NCI-H1694 (cell line): ENCODE measurements at regions not wholly inside any gene's neighbourhood (a gene's known extent, or its start where the extent isn't known, plus 50 kb on each side); places are given as distances from the start of the nearest gene placed in this dataset.

Experiments
- DNase-seq: peaks from one replicate; lab custom pipeline; 2025; lab: John Stamatoyannopoulos, UW

- DNase-seq, result no peak
Observed at GRCh38 chr5:30734118-30734517, 459.4 kb upstream of the CDH6 start.

GRCh38 chr5:30725073-30725472, 468.4 kb upstream of the CDH6 start:
- no peak for DNase-seq

GRCh38 chr5:30698217-30698616, 495.3 kb upstream of the CDH6 start:
- DNase-seq, result no peak

- no peak for DNase-seq
Observed at GRCh38 chr5:30693326-30693725, 500.2 kb upstream of the CDH6 start.

- no peak for DNase-seq
Observed at GRCh38 chr5:30690931-30691330, 502.6 kb upstream of the CDH6 start.

- no peak for DNase-seq
Observed at GRCh38 chr5:30687461-30687860, 506.0 kb upstream of the CDH6 start.

- no peak for DNase-seq
Observed at GRCh38 chr5:30686530-30686929, 507.0 kb upstream of the CDH6 start.

- no peak for DNase-seq
Observed at GRCh38 chr5:30676223-30676840, 517.2 kb upstream of the CDH6 start.

GRCh38 chr5:30667293-30667692, 526.2 kb upstream of the CDH6 start:
- DNase-seq, result no peak

- DNase-seq, result no peak
Observed at GRCh38 chr5:30663536-30663935, 530.0 kb upstream of the CDH6 start.

- no peak for DNase-seq
Observed at GRCh38 chr5:30662373-30662772, 531.1 kb upstream of the CDH6 start.

- DNase-seq, result no peak
Observed at GRCh38 chr5:30661730-30662129, 531.8 kb upstream of the CDH6 start.

GRCh38 chr5:30659417-30659816, 534.1 kb upstream of the CDH6 start:
- DNase-seq, result no peak

- DNase-seq, result no peak
Observed at GRCh38 chr5:30650311-30650710, 543.2 kb upstream of the CDH6 start.

- no peak for DNase-seq
Observed at GRCh38 chr5:30638899-30639298, 554.6 kb upstream of the CDH6 start.

GRCh38 chr5:30627945-30628344, 565.5 kb upstream of the CDH6 start:
- DNase-seq, result no peak

- DNase-seq, result no peak
Observed at GRCh38 chr5:30626557-30626956, 566.9 kb upstream of the CDH6 start.

- DNase-seq, result no peak
Observed at GRCh38 chr5:30620481-30621085, 572.9 kb upstream of the CDH6 start.

- DNase-seq, result no peak
Observed at GRCh38 chr5:30608501-30608900, 585.0 kb upstream of the CDH6 start.

- DNase-seq, result no peak
Observed at GRCh38 chr5:30607301-30607894, 586.1 kb upstream of the CDH6 start.

GRCh38 chr5:30605693-30606268, 587.7 kb upstream of the CDH6 start:
- no peak for DNase-seq

- DNase-seq, result no peak
Observed at GRCh38 chr5:30604648-30605262, 588.7 kb upstream of the CDH6 start.

GRCh38 chr5:30600892-30601291, 592.6 kb upstream of the CDH6 start:
- DNase-seq, result no peak
